GM21737 (cell line): ENCODE measurements at regions not wholly inside any gene's neighbourhood (a gene's known extent, or its start where the extent isn't known, plus 50 kb on each side); places are given as distances from the start of the nearest gene placed in this dataset.
"Not testable (repeated sequence)": the region's sequence is repeated elsewhere in the genome, so short reads cannot be mapped to it uniquely, and the experiment has no call there.

ENCODE experiments used
- ATAC-seq: cut with Tn5 transposase; IDR thresholded peaks from one replicate; pipeline ENCODE4 v1.9.1; 2021; ENCODE audit warnings: mild to moderate bottlenecking, moderate library complexity; ENCODE audit not compliant: unreplicated experiment

DNA sequence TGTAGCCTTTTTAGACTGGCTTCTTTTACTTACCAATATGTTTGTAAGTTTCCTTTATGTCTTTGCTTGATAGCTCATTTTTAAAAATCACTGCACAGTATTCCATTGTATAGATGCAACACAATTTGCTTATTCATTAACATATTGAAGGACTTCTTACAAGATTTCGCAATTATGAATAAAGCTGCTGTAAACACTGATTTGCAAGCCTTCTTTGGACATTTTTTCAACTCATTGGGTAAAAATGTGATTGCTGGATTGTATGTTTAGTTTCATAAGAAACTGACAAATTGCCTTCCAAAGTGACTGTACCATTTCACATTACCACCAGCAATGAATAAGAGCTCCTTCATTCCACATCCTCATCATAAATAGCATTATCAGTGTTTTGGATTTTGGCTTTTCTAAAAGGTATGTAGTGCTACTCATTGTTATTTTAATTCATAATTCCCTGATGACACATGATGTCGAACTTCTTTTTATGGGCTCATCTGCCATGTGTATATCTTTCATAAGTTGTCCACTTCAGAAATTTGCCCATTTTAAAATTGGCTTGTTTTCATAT lies 80.7 kb downstream of the TFAP2B start:
- no peak for ATAC-seq

DNA sequence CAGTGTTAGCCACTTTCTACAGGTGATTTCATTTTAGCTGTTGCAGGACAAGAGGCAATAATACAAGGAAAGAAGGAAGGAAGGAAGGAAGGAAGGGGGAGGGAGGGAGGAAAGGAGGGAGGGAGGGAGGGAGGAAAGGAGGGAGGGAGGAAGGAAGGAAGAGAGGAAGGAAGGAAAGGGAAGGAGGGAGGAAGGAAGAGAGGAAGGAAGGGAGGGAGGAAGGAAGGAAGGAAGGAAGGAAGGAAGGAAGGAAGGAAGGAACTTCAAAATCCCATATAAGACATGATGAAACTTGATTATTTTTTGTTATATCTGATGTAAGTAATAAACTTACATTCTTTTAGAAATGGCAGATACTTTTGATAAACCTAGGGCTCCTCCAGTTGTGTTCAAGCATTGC lies 83.6 kb downstream of the TFAP2B start:
- no peak for ATAC-seq

DNA sequence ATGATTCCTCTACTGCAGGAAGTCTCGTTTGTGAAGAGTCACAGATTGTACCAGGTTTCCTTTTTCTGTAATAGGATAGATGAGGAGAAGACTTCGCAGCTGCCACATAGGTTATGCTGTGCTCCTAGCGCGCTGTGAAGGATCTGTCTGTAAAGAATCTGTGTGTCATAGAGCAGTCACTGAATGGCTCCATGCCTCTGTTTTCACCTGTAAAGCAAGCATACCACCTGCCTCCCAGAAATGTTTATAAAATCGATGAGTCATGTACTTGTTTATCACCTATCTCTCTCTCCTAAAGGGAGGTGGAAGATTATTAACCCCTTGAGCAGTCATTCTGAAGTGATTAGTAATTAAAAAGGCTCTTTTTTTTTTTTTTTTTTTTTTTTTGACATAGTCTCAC lies 86.6 kb downstream of the TFAP2B start:
- no peak for ATAC-seq

GRCh38 chr6:50907565-50907964 lies 88.9 kb downstream of the TFAP2B start:
- no peak for ATAC-seq

DNA sequence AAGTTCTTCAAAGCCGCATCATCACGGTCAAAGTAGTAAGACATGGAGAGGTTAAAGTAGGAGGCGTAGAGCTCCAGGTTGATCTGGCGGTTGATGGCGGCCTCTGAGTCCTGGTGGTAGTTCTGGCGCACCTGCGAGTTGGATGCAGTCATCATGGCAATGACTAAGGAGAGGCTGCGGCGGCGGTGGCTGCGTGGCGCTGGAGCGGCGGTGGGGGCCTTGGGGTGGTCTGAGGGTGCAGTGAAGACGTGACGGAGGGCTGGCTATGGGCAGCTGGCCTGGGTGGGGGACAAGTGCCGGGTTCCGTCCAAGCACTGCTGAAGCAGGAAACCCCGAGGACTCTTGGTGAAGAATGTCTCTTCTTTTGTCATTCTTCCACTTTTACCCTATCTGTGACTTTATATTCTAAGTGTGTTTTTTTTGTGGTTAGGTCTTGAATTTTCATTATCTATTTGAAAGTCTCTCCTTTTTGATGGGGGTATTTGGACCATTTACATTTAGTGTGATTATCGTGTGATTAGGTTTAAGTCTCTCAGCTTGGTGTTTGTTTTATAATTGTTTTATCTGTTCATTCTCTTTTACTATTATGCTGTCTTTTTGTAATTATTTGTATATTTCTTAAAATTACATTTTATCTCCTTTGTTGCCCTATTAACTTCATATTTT lies 94.6 kb downstream of the TFAP2B start:
- ATAC-seq: no peak

DNA sequence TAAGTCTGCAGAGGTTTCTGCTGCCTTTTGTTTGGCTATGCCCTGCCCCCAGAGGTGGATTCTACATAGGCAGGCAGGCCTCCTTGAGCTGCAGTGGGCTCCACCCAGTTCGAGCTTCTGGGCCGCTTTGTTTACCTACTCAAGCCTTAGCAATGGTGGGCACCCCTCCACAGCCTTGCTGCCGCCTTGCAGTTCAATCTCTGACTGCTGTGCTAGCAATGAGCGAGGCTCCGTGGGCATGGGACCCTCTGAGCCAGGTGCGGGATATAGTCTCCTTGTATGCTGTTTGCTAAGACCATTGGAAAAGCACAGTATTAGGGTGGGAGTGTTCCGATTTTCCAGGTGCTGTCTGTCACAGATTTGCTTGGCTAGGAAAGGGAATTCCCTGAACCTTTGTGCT lies 102.7 kb downstream of the TFAP2B start:
- ATAC-seq: not testable (repeated sequence)

- ATAC-seq: no peak
Measured at GRCh38 chr6:50921968-50922367, 103.3 kb downstream of the TFAP2B start.

- ATAC-seq: no peak
Measured at GRCh38 chr6:50922579-50923525, 104.2 kb downstream of the TFAP2B start.

DNA sequence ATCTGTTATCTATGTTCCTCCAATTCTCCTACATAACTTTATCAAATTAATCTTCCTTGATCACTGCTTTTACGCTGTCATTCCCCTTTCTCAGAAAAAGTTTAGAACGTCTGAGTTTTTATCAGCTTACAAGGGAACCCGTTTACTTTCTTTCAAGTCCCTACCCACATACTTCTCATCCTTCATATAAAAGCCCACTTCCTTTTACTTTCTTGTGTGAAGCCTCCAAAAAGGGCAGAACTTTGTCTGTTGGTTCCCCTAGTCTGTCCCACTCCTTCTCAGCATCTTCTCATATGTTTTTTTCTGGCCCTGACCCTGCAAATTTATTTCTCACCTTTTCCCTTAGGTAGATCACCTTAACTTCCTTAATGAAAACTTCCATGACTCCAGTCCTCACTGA lies 106.1 kb downstream of the TFAP2B start:
- no peak for ATAC-seq

- no peak for ATAC-seq
Measured at GRCh38 chr6:50925548-50925947, 106.9 kb downstream of the TFAP2B start.

DNA sequence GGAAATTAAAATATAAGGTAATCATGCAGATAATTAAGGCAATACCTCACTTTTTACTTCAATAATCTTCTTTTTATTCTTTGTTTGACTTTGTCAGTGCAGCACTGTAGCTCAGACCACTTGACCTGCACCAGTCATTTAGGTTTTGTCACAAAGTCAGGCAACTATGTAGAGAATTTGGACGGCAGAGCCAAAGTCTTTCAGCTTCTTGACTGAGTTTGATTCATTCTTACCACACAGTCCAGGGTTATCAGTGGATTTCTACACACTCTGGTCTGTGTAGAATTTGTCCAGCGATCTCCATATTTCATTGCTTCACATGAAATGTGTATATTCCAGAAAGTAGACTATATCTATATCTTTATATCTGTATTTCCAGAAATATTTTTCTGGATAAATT lies 107.3 kb downstream of the TFAP2B start:
- no peak for ATAC-seq

DNA sequence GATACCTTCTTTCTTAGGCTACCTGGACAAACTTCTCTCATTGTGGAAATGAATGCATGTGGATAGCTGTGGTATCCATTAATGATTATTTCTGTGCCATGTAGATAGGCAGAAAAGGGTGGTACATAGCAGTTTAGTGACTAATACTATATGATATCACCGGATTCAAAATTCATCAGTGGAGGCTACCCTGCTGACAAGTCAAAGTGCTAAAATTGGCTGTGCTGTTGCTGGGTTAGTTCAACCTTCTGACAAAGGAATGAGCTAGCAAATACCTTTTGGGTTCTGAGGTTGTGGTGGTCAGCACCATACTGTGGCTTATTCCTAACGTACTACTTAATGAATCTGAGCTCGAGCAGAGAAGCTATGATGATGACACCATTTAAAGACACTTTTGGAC lies 109.1 kb downstream of the TFAP2B start:
- ATAC-seq: no peak

DNA sequence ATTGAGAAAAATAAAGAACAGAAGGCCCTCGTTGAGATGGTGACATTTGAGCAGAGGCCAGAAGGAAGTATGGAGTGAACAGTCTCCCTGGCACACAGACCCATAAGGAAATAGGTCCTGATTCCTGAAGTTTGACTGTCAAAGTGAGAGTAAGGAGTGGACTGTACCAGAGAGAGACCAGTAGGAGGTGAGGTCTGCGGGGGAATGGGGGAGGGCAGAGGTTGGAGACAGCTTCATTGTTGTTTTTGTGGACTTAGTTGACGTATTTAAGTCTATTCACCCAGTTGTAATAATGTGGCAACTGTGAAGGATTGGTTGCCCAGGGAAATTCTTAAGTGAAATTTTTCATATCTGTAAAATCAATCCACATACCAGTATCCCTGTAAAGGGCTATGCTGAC lies 110.7 kb downstream of the TFAP2B start:
- no peak for ATAC-seq

DNA sequence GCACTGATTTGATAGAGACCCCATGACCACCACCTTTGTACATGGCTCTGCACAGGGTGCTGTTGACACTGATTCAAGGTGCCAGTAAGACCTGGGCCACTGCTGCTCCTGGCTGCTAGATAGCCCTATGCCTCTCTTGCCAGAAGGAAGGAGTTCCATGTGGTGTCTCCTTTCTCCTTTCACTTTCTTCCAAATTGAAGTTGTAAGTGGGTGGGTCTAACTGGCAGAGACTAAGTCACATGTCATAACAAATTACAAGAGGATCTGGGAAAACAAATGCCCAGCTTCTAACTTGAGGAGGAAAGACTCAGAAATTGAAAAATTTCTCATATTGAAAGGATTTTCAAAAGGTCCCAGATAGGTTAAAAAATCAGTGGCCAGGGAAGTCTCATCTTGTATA lies 116.8 kb downstream of the TFAP2B start:
- ATAC-seq: no peak

GRCh38 chr6:50936277-50936681 lies 117.6 kb downstream of the TFAP2B start:
- ATAC-seq: no peak

GRCh38 chr6:50939931-50940330 lies 121.3 kb downstream of the TFAP2B start:
- ATAC-seq: no peak

- no peak for ATAC-seq
Measured at GRCh38 chr6:50945789-50946188, 127.1 kb downstream of the TFAP2B start.

- ATAC-seq: no peak
Measured at GRCh38 chr6:50952092-50952907, 133.6 kb downstream of the TFAP2B start.

- ATAC-seq: no peak
Measured at GRCh38 chr6:50956014-50956413, 137.3 kb downstream of the TFAP2B start.

GRCh38 chr6:50958148-50958697 lies 139.6 kb downstream of the TFAP2B start:
- ATAC-seq: no peak
